NT2/D1 (cell line): ENCODE measurements at regions not wholly inside any gene's neighbourhood (a gene's known extent, or its start where the extent isn't known, plus 50 kb on each side); places are given as distances from the start of the nearest gene placed in this dataset.

ENCODE experiments used
- YY1 ChIP-seq: IDR thresholded peaks from 2 replicates; pipeline ENCODE4 v1.6.1; 2011; ENCODE audit not compliant: insufficient read length, insufficient read depth
- ZNF274 ChIP-seq: IDR thresholded peaks from 2 replicates; pipeline ENCODE4 v1.6.1; 2011; ENCODE audit warnings: mild to moderate bottlenecking, low read depth, low read length

- TF ChIP-seq ZNF274, result no peak
- TF ChIP-seq YY1, result no peak
Observed at GRCh38 chr2:215660687-215661086, 224.8 kb upstream of the FN1 start.
